Activated CD4-positive, alpha-beta T cell treated with anti-CD3 and anti-CD28 coated beads for 36 hours (primary cell): ENCODE measurements at regions not wholly inside any gene's neighbourhood (a gene's known extent, or its start where the extent isn't known, plus 50 kb on each side); places are given as distances from the start of the nearest gene placed in this dataset.

ENCODE experiments used
- ATAC-seq: fragments of 200-7000 bp; cut with Tn5 transposase; one replicate; pipeline ENCODE4 v1.10.0; 2021; ENCODE audit warnings: mild to moderate bottlenecking, moderate library complexity
- CTCF ChIA-PET: fragments of 350-600 bp; sonication (Branson Sonifier 250); formaldehyde crosslinking; loops from one replicate; lab custom pipeline; 2021; ENCODE audit warnings: antibody characterized with exemption; lab: Charles Lee
- POLR2A ChIA-PET: fragments of 350-600 bp; sonication (Branson Sonifier 250); formaldehyde crosslinking; loops from one replicate; lab custom pipeline; 2021; ENCODE audit warnings: antibody characterized with exemption, inconsistent platforms; lab: Charles Lee
- DNase-seq: peaks from one replicate; pipeline ENCODE4 v3.0.0-alpha.2; 2020
- H3K27ac Mint-ChIP-seq: one replicate; pipeline ENCODE4 v1.8.0; 2021; ENCODE audit warnings: mixed read lengths
- H3K27me3 Mint-ChIP-seq: one replicate; pipeline ENCODE4 v1.8.0; 2021; ENCODE audit warnings: mixed read lengths
- H3K36me3 Mint-ChIP-seq: one replicate; pipeline ENCODE4 v1.8.0; 2021; ENCODE audit warnings: low read depth, mixed read lengths
- H3K4me1 Mint-ChIP-seq: one replicate; pipeline ENCODE4 v1.8.0; 2021; ENCODE audit warnings: mixed read lengths
- H3K4me3 Mint-ChIP-seq: one replicate; pipeline ENCODE4 v1.8.0; 2021; ENCODE audit warnings: mild to moderate bottlenecking, moderate library complexity, mixed read lengths
- H3K9me3 Mint-ChIP-seq: one replicate; pipeline ENCODE4 v1.8.0; 2021; ENCODE audit warnings: low read depth, mixed read lengths
- intact Hi-C, 2 experiments: fragments of 100-400 bp; cut with DNase I in 1 of 2; cut with micrococcal nuclease in 1 of 2; formaldehyde crosslinking; loops; one replicate each; pipeline versions ENCODE4 v1.14.2 to v1.15.1; 2022 to 2024; cut with DNase I, micrococcal nuclease

- Mint-ChIP-seq H3K4me3 (no peak overlapping the region), H3K9me3 (no peaks in the 10 kb centered on the region), H3K4me1 (peaks cover 3% of the 10 kb centered on the region), H3K27ac (no peak overlapping the region), H3K27me3 (peaks cover 4% of the 10 kb centered on the region), H3K36me3 (no peaks in the 10 kb centered on the region)
- ChIA-PET CTCF (no interaction called here), POLR2A (no interaction called here)
- DNase-seq (no peak), ATAC-seq (no peak)
- intact Hi-C loops: no loop called here
These were observed 1193.1 kb downstream of the EFNB2 start for GRCh38 chr13:105342281-105342820.

DNA sequence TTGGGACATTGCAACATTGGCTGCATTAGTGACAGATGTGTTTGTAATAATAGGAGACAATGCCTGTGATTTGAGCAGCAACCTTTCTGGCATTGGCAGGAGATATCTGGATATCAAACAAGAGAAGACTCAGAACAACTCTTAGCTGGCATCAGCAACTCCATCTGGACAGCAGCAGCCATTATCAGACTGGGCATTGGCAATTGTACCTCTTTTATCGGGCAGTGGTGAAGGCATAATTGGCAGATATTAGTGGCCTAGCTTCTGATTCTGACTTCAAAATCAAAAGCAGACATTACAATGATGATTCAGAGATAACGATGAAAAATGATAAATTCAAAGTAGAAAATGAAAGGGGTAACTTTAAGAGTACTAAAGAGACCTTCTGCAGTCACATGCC, 1193.7 kb downstream of the EFNB2 start:
- H3K4me1 Mint-ChIP-seq: peaks cover 3% of the 10 kb centered on the region
- ChIA-PET POLR2A (no interaction called here), CTCF (no interaction called here)
- ATAC-seq (no peak), DNase-seq (no peak)
- H3K27me3 Mint-ChIP-seq: peaks cover 4% of the 10 kb centered on the region
- no peaks in the 10 kb centered on the region for H3K36me3 Mint-ChIP-seq
- no peak overlapping the region for H3K4me3 Mint-ChIP-seq
- H3K27ac Mint-ChIP-seq: no peak overlapping the region
- no peaks in the 10 kb centered on the region for H3K9me3 Mint-ChIP-seq
- intact Hi-C loops: no loop called here

DNA sequence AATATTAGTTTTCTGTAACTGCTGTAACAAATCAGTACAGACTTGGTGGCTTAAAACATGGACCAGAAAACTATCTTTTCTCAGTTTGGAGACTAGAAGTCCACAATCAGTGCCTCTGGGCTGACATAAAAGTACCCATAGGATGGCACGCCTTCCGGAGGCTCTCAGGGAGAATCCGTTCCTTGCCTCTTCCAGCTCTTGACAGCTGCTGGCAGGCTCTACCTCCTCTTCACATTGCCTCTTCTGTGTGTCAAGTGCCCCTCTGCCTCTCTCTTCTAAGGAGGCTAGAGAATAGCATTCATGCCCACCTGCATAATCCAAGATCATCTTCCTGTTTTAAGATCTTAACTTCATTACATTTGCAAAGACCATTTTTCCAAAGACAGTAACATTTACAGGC, 1194.2 kb downstream of the EFNB2 start:
- Mint-ChIP-seq H3K4me1 (peaks cover 3% of the 10 kb centered on the region), H3K4me3 (no peak overlapping the region), H3K27me3 (peaks cover 4% of the 10 kb centered on the region), H3K36me3 (no peaks in the 10 kb centered on the region), H3K9me3 (no peaks in the 10 kb centered on the region), H3K27ac (no peak overlapping the region)
- intact Hi-C loops: no loop called here
- ChIA-PET CTCF (no interaction called here), POLR2A (no interaction called here)
- ATAC-seq (no peak), DNase-seq (no peak)

DNA sequence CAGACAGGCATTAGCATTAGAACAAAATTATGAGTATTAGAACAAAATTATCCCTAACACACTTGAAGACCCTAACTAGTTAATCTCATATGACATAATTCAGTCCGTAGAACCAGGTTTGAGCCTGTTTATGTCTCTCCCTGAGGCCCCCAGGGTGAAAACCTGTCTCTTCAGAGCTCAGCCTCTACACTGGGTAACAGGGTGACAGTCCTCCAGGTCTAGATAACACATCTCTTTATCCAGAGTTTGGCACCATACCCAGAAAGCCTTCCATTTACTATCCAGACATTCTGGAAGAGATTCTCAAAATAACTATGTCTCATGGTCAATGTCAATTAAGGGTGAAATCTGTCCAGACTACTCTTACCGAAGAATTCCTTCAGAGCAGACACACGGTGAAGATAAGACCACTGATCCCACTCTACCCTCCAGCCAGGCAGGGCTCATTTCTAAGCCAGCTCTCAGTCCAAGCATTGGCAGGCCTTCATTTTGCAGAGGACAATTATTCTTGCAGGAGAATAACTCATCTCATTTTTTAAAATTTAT, 1195.3 kb downstream of the EFNB2 start:
- no peak for DNase-seq
- Mint-ChIP-seq H3K9me3 (no peaks in the 10 kb centered on the region), H3K27me3 (peaks cover 4% of the 10 kb centered on the region), H3K27ac (no peak overlapping the region), H3K4me3 (no peak overlapping the region), H3K4me1 (peaks cover 3% of the 10 kb centered on the region), H3K36me3 (no peaks in the 10 kb centered on the region)
- no peak for ATAC-seq
- intact Hi-C loops: no loop called here
- POLR2A ChIA-PET: no interaction called here
- CTCF ChIA-PET: no interaction called here

DNA sequence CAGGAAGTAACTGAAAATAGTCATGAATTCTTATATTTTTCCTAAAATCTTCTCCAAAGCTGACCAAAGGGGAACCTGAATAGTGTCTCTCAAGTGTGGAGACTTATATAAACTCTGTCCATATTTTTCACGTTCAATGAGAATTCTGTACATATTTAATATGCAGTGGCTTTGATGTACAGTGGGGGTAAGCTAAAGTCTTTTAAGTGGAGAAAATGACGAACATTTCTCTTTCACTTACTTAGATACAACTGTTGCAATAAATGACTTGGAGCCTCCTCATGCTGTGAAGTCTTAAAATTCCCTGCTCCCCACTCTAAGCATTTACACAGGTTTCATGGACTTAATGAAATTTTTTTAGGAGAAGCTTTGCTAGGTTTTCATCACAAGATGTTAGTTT, 1196.7 kb downstream of the EFNB2 start:
- no peaks in the 10 kb centered on the region for H3K36me3 Mint-ChIP-seq
- POLR2A ChIA-PET: no interaction called here
- intact Hi-C loops: no loop called here
- no peak overlapping the region for H3K4me3 Mint-ChIP-seq
- H3K27me3 Mint-ChIP-seq: peaks cover 4% of the 10 kb centered on the region
- H3K4me1 Mint-ChIP-seq: peaks cover 3% of the 10 kb centered on the region
- ATAC-seq (no peak), DNase-seq (no peak)
- H3K27ac Mint-ChIP-seq: no peak overlapping the region
- no peaks in the 10 kb centered on the region for H3K9me3 Mint-ChIP-seq
- CTCF ChIA-PET: no interaction called here

DNA sequence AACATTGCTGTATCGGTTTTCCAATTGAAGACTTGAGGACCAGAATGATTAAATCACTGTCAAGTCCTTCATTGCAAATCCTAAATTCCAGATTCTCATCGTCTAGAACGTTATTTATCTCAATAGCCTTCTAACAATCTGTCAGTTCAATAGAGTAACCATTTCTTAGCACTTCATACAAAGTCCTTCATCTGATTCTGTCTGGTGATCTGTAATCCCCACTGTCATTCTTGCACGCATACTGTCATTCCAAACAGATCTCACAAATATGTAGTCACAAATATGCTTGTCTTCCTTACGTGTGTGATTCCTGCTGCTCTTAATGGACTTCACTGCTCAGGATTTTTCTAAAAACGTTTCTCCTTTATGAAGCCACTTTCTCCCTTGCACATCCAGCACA, 1197.5 kb downstream of the EFNB2 start:
- ATAC-seq (no peak), DNase-seq (no peak)
- Mint-ChIP-seq H3K4me3 (no peak overlapping the region), H3K36me3 (no peaks in the 10 kb centered on the region), H3K27ac (no peak overlapping the region), H3K27me3 (peaks cover 4% of the 10 kb centered on the region), H3K9me3 (no peaks in the 10 kb centered on the region), H3K4me1 (peaks cover 3% of the 10 kb centered on the region)
- CTCF ChIA-PET: interaction anchor here (0.6 kb wide), 1 partner anchor 1866 kb away, joined by 3 read pairs; no protein-coding TSS in a partner anchor
- POLR2A ChIA-PET: no interaction called here
- intact Hi-C loops: no loop called here

DNA sequence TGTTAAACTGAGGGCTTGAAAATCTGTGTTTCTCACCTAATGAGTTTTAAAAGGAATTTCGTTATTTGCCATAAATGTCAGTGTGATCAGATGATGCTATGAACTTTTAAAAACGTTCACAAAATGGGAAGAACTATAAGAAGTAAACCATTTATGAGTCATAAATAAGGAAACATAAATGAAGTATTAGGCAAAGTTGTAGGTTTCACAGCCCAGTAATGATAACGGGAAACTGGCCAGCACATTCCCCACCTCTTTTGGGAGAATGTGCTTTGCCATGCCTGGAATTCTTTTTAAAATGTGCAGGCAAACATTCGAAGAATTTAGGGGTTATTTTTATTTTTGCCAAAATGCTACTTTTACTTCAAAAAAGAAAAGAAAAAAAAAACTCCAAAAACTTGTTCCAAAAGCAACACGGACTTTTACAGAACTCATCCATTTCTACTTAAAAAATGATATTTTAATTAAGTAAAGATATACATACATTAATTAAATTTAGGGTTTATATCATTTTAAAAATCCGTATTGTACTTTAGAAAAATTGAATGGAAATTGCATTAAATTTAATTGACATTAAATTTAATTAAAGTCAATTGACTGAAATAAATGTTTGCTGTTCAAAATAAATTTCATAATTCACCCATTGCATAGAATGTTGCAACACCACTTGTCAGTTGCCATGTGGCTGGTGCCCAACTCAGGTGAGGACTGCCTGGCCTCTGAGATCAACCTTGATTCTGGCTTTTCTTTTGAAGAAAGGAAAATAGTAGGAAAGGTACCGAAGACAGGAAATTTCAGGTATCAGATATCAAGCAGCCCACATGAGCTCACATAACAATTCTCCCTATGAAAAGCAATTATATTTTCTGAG, 1198.5 kb downstream of the EFNB2 start:
- no peak for ATAC-seq
- ChIA-PET CTCF (no interaction called here), POLR2A (no interaction called here)
- Mint-ChIP-seq H3K27me3 (peaks cover 4% of the 10 kb centered on the region), H3K27ac (no peak overlapping the region), H3K4me3 (no peak overlapping the region), H3K9me3 (no peaks in the 10 kb centered on the region), H3K36me3 (no peaks in the 10 kb centered on the region), H3K4me1 (peaks cover 3% of the 10 kb centered on the region)
- no peak for DNase-seq
- intact Hi-C loops: no loop called here

GRCh38 chr13:105334211-105334610, 1201.3 kb downstream of the EFNB2 start:
- Mint-ChIP-seq H3K4me1 (peaks cover 3% of the 10 kb centered on the region), H3K27me3 (peaks cover 4% of the 10 kb centered on the region), H3K36me3 (no peaks in the 10 kb centered on the region), H3K9me3 (no peaks in the 10 kb centered on the region), H3K27ac (no peak overlapping the region), H3K4me3 (no peak overlapping the region)
- ChIA-PET POLR2A (no interaction called here), CTCF (no interaction called here)
- ATAC-seq (no peak), DNase-seq (no peak)
- intact Hi-C loops: no loop called here

- H3K4me1 Mint-ChIP-seq: peaks cover under 1% of the 10 kb centered on the region
- POLR2A ChIA-PET: no interaction called here
- ATAC-seq: no peak
These were observed 1202.0 kb downstream of the EFNB2 start for GRCh38 chr13:105333416-105333815.

DNA sequence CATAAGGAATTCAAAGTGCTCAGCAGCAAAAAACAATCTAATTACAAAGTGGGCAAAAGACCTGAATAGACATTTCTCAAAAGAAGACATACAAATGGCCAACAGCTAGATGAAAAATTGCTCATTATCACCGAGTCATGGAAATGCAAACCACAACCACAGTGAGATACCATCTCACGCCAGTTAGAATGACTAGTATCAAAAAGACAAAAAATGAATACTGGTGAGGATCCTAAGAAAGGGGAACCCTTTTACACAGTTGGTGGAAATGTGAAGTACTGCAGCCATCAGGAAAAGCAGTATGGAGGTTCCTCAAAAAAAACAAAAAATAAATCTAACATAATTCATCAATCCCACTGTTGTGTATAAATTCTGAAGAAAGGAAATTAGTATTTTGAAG, 1206.1 kb downstream of the EFNB2 start:
- Mint-ChIP-seq H3K4me3 (no peak overlapping the region), H3K36me3 (no peaks in the 10 kb centered on the region), H3K4me1 (no peaks in the 10 kb centered on the region), H3K9me3 (no peaks in the 10 kb centered on the region), H3K27me3 (no peaks in the 10 kb centered on the region), H3K27ac (no peak overlapping the region)
- intact Hi-C loops: no loop called here
- DNase-seq (no peak), ATAC-seq (no peak)
- ChIA-PET CTCF (no interaction called here), POLR2A (no interaction called here)

More at GRCh38 chr13:105333416-105333815, 1202.0 kb downstream of the EFNB2 start:
- H3K27me3 Mint-ChIP-seq: peaks cover 4% of the 10 kb centered on the region
- CTCF ChIA-PET: no interaction called here
- H3K27ac Mint-ChIP-seq: no peak overlapping the region
- no peak for DNase-seq
- no peaks in the 10 kb centered on the region for H3K9me3 Mint-ChIP-seq
- intact Hi-C loops: no loop called here
- no peaks in the 10 kb centered on the region for H3K36me3 Mint-ChIP-seq
- no peak overlapping the region for H3K4me3 Mint-ChIP-seq

GRCh38 chr13:105328212-105328611, 1207.2 kb downstream of the EFNB2 start:
- H3K4me1 Mint-ChIP-seq: no peaks in the 10 kb centered on the region
- DNase-seq (no peak), ATAC-seq (no peak)
- ChIA-PET POLR2A (no interaction called here), CTCF (no interaction called here)
- no peaks in the 10 kb centered on the region for H3K9me3 Mint-ChIP-seq
- no peak overlapping the region for H3K27ac Mint-ChIP-seq
- H3K36me3 Mint-ChIP-seq: no peaks in the 10 kb centered on the region
- H3K4me3 Mint-ChIP-seq: no peak overlapping the region
- intact Hi-C loops: no loop called here
- H3K27me3 Mint-ChIP-seq: no peaks in the 10 kb centered on the region

GRCh38 chr13:105327581-105328126, 1207.8 kb downstream of the EFNB2 start:
- intact Hi-C loops: no loop called here

More at GRCh38 chr13:105327581-105328126, 1207.8 kb downstream of the EFNB2 start:
- ChIA-PET POLR2A (no interaction called here), CTCF (interaction anchor here (0.8 kb wide), 1 partner anchor 23 kb away, joined by 3 read pairs; no protein-coding TSS in a partner anchor)
- no peak for DNase-seq
- Mint-ChIP-seq H3K36me3 (no peaks in the 10 kb centered on the region), H3K4me1 (no peaks in the 10 kb centered on the region), H3K27me3 (no peaks in the 10 kb centered on the region), H3K27ac (no peak overlapping the region), H3K4me3 (no peak overlapping the region), H3K9me3 (no peaks in the 10 kb centered on the region)
- ATAC-seq: no peak
